Stimulated activated CD8-positive, alpha-beta memory T cell treated with anti-CD3 and anti-CD28 coated beads, Interleukin-12 subunit alpha, Interleukin-12 subunit beta, amount 100 ng/mL, for 24 hours (primary cell): ENCODE measurements at regions not wholly inside any gene's neighbourhood (a gene's known extent, or its start where the extent isn't known, plus 50 kb on each side); places are given as distances from the start of the nearest gene placed in this dataset.

Source experiments
- DNase-seq: peaks from one replicate; pipeline ENCODE4 v3.0.0-alpha.2; 2020; ENCODE audit errors: extremely low read depth

GRCh38 chr12:89098441-89099112, 253.7 kb downstream of the DUSP6 start:
- no peak for DNase-seq

DNA sequence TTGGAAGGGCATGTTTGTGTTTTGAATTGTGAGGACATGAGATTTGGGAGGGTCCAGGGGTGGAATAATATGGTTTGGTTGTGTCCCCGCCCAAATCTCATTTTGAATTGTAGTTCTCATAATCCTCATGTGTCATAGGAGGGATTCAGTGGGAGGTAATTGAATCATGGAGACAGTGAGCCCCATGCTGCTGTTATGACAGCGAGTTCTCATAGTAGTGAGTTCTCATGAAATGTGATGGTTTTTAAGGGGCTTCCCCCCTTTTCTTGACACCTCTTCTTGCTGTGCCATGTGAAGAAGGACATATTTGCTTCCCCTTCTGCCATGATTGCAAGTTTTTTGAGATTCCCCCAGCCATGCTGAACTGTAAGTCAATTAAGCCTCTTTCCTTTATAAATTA, 260.0 kb downstream of the DUSP6 start:
- no peak for DNase-seq

DNA sequence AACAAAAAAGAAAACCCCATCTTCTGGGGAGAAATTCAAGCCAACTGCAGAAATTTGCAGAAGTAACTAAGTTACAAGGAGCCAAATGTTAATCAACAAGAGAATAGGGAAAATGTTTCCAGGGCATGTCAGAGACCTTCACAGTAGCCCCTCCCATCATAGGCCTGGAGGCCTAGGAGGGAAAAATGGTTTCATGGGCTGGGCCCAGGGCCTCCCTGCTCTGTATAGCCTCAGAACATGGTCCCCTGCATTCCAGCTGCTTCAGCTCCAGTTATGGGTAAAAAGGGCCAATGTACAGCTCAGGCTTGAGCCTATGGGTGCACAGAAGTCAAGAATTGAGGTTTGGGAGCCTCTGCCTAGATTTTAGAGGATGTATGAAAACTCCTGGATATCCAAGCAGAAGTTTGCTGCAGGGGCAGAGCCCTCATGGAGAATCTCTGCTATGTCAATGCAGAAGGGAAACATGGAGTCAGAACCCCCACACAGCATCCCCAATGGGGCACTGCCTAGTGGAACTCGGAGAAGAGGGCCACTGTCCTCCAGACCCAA, 260.9 kb downstream of the DUSP6 start:
- DNase-seq = no peak

- DNase-seq = no peak
These were observed 263.0 kb downstream of the DUSP6 start for GRCh38 chr12:89089264-89089663.

DNA sequence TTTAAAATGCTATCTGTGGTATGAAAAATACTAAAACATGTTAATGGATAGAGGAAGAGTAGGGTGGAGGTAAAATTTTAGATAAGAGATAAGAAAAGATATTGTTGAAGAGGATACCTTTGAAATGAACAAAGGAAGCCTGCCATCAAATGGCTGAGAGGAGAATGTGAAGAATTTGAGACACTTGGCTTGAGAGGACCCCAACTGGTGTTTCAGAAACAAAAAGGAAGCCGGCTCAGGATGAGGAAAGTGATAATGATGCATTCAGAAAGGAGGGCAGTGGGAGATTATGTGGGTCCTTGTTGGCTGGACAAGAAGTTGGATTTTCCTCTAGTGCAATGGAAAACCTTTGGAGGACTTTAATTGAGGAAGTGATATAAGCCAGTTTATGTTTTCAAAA, 264.4 kb downstream of the DUSP6 start:
- no peak for DNase-seq

- no peak for DNase-seq
These were observed 265.0 kb downstream of the DUSP6 start for GRCh38 chr12:89087149-89087825.

DNA sequence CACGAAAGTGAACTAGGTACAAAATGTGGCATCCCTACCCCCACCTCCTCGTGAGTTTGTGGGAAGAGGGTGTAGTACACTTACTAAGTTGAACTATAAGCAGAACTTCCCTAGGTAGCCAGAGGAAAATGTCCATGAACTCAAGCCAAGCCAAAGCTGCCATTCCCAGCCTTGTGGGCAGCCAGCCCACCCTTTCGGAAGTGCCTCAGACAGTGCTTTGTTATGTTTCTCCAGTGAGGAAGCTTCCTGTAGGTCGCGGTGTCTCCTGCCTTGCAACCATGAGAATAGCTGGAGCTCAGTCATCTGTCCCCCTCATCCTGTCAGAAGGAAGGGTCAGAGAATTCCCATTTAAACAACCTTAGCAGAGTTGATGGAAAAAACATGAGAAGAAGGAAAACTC, 266.9 kb downstream of the DUSP6 start:
- DNase-seq = no peak

DNA sequence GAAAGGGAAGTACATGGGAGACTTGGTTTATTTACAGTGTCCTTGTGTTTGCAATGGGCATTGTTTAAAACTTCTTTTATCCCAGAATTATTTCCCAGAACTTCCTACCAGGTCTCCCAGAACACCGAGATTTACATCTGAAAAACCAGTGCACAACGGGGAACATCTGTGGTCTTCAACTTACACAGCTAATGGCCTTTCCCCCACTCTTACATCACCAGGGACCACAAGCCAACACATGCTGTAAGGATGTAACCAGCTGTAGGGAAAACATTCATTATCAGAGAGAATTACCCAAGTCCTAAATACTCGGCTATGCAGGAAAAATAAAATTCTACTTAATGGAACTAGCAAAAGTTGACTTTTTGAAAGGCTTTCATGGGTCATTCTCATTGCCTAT, 267.6 kb downstream of the DUSP6 start:
- DNase-seq = no peak

DNA sequence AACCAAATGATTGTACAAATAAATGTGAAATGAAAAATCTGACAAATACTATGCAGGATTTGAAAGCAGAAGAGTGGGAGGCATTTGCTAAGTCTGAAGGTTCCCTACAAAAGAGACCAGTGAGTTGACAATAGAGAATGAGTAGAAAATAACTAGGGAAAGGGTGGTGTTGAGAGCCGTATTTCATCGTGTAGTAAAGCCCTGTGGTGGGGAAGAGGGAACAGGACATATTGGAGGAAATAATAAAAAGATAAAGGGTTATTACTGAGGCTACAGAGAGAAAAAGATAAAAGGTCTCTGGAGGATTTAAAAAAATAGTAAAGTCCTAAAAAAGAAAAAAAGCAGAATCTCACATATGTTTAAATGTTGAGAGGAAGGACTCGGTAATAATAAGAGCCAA, 268.8 kb downstream of the DUSP6 start:
- DNase-seq = no peak

GRCh38 chr12:89082370-89082753, 269.9 kb downstream of the DUSP6 start:
- DNase-seq = no peak

DNA sequence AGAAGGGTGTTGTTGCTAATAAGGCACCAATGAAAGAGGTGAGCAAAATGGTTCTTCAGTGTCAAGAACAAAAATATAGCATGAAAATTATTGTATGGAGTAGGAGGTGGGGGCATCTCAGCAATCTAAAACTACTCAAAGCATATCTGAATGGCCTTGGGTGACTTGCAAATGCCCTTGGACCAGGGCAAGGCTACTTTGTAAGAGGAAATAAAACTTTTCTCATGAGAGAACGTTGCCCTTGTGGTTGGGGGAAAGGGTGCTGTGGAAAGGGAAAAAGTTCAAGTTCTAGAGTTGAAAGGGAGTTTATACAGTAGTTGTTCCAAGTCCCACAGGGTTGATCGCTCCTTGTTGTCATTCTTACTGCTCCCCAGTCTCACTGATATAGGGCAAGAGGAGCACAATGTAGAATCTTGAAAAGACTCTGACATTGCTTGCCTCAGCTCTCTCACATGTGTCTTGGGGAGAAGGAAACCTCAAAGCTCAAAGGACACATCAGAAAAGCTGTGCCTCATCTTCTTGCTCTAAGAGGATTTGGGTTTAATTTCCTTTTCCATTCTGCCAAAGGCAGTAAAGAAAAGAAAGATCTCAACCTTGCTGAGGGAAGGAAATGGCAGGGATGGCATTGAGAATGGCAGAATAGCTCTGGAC, 270.5 kb downstream of the DUSP6 start:
- DNase-seq = no peak

DNA sequence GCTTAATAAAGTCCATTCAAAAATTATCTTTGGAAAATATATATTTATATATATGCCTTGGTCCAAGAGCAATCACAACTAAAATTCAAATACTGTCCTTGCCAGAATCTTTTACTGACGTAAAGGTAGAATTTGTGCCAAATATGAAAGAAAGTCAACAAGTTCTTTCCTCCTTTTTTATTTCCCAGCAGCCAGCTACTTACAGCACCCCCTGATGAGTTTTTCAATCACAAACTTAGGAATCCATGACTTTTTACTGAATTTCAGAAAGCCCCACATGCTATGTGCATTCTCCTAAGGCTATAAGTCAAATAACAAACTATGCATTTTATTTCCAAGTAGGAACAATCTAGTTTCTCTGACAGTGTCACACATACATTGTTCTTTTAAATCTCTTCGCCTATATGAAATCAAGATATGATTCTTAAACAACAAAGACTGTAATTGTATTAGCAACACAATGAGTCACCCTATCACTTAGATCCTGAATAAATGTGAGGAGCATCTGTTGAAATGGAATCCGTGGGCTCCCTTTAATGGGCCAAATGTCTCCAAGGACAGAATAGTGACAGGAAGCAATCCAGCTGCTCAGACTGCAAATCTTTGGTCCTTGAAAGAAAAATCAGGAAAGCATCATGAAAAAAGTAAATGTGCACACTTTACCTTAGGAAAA, 271.4 kb downstream of the DUSP6 start:
- no peak for DNase-seq

DNA sequence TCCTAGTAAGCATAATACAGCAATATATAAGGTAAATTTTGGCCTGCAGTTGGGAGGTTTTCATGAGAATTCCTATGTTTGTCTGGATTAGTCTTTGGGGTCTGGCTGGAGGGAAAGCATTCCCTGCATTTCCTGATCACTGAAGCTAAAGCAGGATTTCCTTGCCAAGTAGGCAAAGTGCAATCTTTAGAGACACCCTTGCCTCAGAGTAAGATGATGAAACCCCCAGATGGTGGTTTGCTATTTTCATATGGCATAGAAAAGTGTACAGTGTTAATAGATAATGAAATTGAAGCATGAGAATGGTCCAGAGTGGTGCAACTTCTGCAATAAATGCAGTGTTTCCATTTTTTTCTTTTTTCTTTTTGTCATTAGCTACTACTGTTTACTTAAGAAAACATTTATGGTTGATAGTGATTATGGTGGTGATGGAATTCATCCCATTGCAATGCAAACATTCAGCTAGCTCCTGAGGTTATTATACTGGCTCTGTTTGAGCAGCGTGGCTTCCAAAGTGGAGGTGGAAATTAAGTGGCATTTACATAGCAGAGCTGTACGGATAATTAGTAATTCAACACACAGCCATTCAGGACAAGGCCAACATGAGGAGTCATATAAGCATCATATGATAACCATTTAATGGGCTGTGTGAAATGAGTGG, 276.3 kb downstream of the DUSP6 start:
- no peak for DNase-seq

GRCh38 chr12:89073659-89074058, 278.6 kb downstream of the DUSP6 start:
- DNase-seq = no peak

DNA sequence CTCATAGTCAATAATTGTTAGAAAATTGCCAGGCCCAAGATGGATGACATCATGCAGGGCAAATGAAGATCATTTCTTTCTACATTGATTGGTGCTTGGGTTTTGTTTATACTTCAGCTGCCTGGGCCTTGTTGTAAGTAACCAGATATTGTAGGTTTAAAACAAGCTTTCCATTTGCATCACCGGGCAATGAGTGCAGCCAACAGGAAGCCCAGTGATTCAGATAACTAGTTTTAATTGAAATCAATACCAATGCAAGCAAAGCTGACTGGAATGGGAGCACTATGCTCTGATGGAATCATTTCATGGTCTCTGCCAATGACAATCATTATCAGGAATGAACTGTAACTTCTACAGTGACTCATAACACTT, 279.3 kb downstream of the DUSP6 start:
- DNase-seq = no peak

DNA sequence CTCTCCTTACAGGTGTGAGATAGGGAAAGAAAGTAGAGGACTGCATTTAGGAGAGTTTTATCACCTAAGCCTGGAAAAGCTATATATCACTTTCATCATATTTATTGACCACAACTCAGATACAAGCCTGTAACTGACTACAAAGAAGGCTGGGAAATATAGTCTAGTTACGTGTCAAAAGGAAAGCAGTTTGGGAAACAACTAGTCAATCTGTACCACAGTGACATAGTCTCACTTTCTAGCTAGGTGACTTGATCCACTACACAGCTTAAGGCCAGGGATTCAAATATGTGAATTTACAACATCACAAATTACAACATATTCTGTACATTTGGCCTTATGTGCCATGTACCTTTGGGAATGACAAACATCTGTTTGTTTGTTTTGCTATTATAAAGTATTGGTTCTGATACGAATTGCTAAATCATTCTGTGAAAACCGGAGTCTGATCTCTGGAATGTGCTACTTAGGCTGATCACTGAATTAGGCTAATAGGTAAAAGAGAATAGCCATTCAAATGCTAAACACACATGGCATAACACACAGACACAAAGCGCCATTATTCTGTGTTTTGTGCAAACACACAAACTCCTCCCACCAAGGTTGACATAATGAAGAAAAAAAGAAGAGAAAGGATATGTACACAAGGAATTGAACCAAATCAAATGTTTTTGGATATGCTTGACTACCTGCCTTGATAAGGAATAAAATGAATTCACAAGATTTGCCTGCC, 279.8 kb downstream of the DUSP6 start:
- no peak for DNase-seq

GRCh38 chr12:89070603-89071002, 281.7 kb downstream of the DUSP6 start:
- no peak for DNase-seq

DNA sequence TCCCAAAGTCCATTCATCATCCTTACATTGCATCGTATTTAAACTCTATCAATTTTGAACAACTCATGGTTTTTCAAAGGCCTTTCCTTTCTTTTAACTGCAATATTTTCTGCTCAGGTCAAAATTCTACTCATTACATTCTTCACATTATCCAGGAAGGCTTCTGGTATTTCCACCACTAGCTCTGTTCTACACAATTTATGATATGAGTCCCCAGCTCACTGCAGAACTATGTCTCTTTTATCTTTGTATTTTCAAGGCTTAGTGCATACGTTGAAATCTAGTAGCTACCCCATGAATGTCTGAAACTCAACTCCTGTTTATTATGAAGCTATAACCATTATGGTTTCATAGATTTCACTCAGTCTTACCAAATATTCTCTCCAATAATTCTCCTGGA, 282.9 kb downstream of the DUSP6 start:
- DNase-seq = no peak

DNA sequence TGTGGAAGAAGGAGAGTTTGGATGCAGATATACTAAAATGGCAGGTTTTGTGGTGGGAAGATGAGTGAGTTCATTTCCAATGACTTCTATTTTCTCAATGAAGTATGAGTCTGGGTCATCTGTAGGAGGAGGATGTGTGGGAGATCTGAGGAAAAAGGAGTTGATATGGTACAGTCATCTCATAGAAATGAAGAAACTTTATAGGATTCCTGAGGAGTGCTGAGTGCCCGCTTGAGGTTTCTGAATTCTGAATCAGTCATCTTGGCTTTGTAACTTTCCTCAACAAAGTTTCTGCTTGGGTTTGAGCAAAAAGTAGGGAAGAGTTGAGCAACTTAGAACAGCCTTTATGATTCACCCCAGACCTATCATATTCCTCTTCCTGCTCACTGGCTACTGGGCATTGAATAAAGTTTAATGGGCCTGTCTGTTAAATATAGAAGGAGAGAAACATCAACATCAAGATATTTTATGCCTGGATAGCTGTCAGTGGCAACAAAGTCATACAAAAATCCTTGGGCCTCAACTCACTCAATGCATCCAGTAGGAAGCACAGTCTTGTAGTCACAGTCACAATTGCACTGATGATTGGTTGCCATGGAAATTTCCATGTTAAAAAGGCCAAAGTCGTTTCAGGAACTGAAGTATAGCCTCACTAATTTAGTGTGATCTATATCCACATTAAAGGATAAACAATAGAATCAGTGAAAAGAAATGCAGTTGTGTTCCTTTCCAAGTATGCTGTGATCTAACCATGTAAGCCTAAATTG, 284.7 kb downstream of the DUSP6 start:
- no peak for DNase-seq

- no peak for DNase-seq
These were observed 287.5 kb downstream of the DUSP6 start for GRCh38 chr12:89064780-89065179.

DNA sequence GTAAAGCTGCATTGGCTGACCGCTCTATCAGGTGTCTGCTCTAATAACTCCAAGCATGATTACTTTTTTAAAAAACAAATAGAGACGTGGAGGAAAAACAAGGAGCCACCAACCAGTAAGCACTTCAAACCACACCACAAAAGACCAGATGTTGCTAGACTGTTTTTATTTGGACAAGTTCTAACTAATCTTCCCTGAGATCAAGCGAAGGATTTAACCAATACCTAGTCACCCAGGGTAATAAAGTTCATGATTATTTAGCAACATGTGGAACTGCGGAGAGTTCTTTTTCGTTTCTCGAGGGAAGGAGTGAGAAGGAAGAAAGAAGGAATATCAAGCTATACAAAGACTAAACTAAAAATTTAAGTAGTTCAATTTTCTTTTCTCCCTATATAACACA, 288.1 kb downstream of the DUSP6 start:
- DNase-seq = no peak
